ENCODE measurements at regions not wholly inside any gene's neighbourhood (a gene's known extent, or its start where the extent isn't known, plus 50 kb on each side); places are given as distances from the start of the nearest gene placed in this dataset.

DNA sequence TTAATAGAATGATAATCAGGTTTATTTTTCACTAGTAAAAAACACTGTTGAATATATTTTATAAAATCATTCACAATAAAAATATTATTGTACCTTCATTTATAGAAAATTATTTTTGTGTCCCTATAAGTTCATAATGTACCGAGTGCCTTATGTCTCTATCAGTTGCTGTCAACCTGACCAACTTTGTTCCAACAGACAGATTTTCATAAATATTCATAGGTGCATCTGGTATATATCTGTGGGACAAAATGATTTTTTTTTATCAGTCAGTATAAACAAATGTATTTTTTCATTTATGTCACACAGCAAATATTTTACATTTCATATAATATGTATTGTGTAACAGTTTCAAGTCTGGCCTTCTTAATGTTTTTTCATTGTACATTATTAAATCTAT, 195.9 kb downstream of the HGF start:
- TF ChIP-seq EZH2 (IDR thresholded peaks at IDR 0.05; ENCODE audit: insufficient read depth, poor library complexity, severe bottlenecking) (no peak), EZH2phosphoT487 (IDR thresholded peaks at IDR 0.05; ENCODE audit: insufficient read depth, low read depth) (no peak)
- Histone ChIP-seq H3K36me3 (ENCODE audit: low read depth) (no peaks in the 10 kb centered on the region), H3K79me2 (ENCODE audit: insufficient read depth) (no peaks in the 10 kb centered on the region), H3K4me2 (ENCODE audit: unreplicated experiment) (no peak overlapping the region), H3F3A (ENCODE audit: insufficient read depth) (no peaks in the 10 kb centered on the region), H2AFZ (no peak overlapping the region), H3K27me3 (replicated peaks; ENCODE audit: insufficient read depth) (no peaks in the 10 kb centered on the region), H3K9me3 (ENCODE audit: low read depth) (no peaks in the 10 kb centered on the region), H3K4me1 (ENCODE audit: insufficient read depth) (peaks cover 12% of the 10 kb centered on the region; the same call in 1 of the 2 replicates), H3K9me2 (ENCODE audit: insufficient read depth) (no peaks in the 10 kb centered on the region), H3K27ac (no peak overlapping the region), H4K20me1 (ENCODE audit: insufficient read depth) (no peaks in the 10 kb centered on the region), H3K9ac (no peak overlapping the region), H3K4me3 (no peak overlapping the region)
- WGBS, 2 experiments (ENCODE audit: low coverage in 1 of 2, low lambda C conversion rate in 2 of 2, missing lambda C conversion rate in 2 of 2), result 90 to 91% methylated on average over 1 of the region's 1 CpG
- DNase-seq, result no peak
- in situ Hi-C loops (cut with MboI), result no loop called here

DNA sequence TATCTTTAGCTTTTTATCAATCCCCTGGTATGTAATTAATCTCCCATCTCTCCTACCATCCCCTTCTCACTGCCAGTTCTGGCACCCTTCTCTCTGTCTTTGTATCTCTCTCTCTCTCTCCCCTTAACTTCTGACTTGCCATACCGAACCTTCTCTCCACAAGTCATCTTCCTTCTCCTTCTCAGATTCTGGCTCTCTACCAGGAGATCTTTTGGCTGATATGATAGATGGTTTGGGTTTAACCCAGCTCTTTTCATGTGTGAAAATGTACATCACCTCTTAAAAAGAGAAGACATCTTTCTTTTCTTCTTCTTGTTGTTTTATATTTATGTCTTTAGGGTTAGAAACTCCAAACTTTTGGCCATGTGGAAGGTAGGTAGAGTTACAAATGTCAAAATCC, 196.7 kb downstream of the HGF start:
- Histone ChIP-seq H3K27ac (no peak overlapping the region), H3K4me2 (ENCODE audit: unreplicated experiment) (no peak overlapping the region), H3K36me3 (ENCODE audit: low read depth) (no peaks in the 10 kb centered on the region), H3K27me3 (replicated peaks; ENCODE audit: insufficient read depth) (no peaks in the 10 kb centered on the region), H2AFZ (no peak overlapping the region), H3K9me2 (ENCODE audit: insufficient read depth) (no peaks in the 10 kb centered on the region), H3K4me3 (no peak overlapping the region), H3K9me3 (ENCODE audit: low read depth) (no peaks in the 10 kb centered on the region), H4K20me1 (ENCODE audit: insufficient read depth) (no peaks in the 10 kb centered on the region), H3K79me2 (ENCODE audit: insufficient read depth) (no peaks in the 10 kb centered on the region), H3F3A (ENCODE audit: insufficient read depth) (no peaks in the 10 kb centered on the region), H3K9ac (no peak overlapping the region), H3K4me1 (ENCODE audit: insufficient read depth) (peaks cover 12% of the 10 kb centered on the region; the same call in 1 of the 2 replicates)
- WGBS, 2 experiments (ENCODE audit: low coverage in 1 of 2, low lambda C conversion rate in 2 of 2, missing lambda C conversion rate in 2 of 2), result 81 to 92% methylated on average over 1 of the region's 1 CpG
- no peak for DNase-seq
- no peak for TF ChIP-seq EZH2 (IDR thresholded peaks at IDR 0.05; ENCODE audit: insufficient read depth, poor library complexity, severe bottlenecking)
- in situ Hi-C loops (cut with MboI), result no loop called here

DNA sequence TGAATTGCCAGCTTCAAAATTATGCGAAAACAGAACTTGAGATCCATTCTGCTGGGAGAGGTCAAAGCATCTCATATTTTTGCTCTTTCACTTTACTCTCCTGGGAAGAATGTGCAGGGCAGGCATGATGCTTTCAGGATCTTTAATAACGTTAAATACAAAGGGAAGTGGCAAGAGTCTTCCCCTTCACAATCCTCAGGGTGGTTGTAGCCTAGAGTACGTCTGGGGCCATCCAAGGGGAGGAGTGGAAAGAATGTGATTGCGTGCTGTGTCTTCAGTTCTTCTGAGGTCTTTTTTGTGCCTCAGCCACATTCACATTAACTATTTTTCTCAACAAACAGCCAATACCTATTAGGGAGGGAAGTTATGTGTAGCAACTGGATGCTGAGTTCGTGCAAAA, 207.3 kb downstream of the HGF start:
- no peaks in the 10 kb centered on the region for H3K9me2 ChIP-seq (ENCODE audit: insufficient read depth)
- no peak overlapping the region for H3K9ac ChIP-seq
- H3K27ac ChIP-seq, result no peak overlapping the region
- H3K36me3 ChIP-seq (ENCODE audit: low read depth), result no peaks in the 10 kb centered on the region
- no peaks in the 10 kb centered on the region for H3K4me1 ChIP-seq (ENCODE audit: insufficient read depth)
- H2AFZ ChIP-seq, result no peak overlapping the region
- no peaks in the 10 kb centered on the region for H3K9me3 ChIP-seq (ENCODE audit: low read depth)
- 72 to 73% methylated on average over 5 of the region's 5 CpGs for WGBS, 2 experiments (ENCODE audit: low coverage in 1 of 2, low lambda C conversion rate in 2 of 2, missing lambda C conversion rate in 2 of 2)
- no peak overlapping the region for H3K4me3 ChIP-seq
- H3K79me2 ChIP-seq (ENCODE audit: insufficient read depth), result no peaks in the 10 kb centered on the region
- no peaks in the 10 kb centered on the region for H3K27me3 ChIP-seq (replicated peaks; ENCODE audit: insufficient read depth)
- in situ Hi-C loops (cut with MboI), result no loop called here
- H4K20me1 ChIP-seq (ENCODE audit: insufficient read depth), result no peaks in the 10 kb centered on the region
- DNase-seq, result no peak
- no peak overlapping the region for H3K4me2 ChIP-seq (ENCODE audit: unreplicated experiment)
- no peaks in the 10 kb centered on the region for H3F3A ChIP-seq (ENCODE audit: insufficient read depth)
- TF ChIP-seq EZH2phosphoT487 (IDR thresholded peaks at IDR 0.05; ENCODE audit: insufficient read depth, low read depth), result no peak
- no peak for TF ChIP-seq EZH2 (IDR thresholded peaks at IDR 0.05; ENCODE audit: insufficient read depth, poor library complexity, severe bottlenecking)

DNA sequence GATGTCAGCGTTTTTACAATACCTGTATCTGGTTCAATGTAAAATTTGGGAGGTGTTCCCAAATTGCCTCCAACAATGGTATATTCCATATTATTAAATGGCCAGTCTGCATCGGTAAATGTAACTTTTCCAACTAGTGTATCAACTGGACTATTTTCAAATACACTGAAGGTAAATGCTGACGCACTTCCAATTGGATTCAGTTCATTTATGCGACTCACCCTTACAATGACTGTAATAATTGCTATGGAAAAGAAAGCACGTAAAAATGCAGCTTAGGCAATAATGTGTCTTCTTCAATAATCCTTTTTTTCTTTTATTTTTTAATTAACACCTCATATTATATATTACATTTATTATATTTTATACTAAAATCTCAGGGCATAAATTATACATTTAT, 209.1 kb downstream of the HGF start:
- no peaks in the 10 kb centered on the region for H3K9me3 ChIP-seq (ENCODE audit: low read depth)
- no peak overlapping the region for H3K9ac ChIP-seq
- 93 to 94% methylated on average over 5 of the region's 5 CpGs for WGBS, 2 experiments (ENCODE audit: low coverage in 1 of 2, low lambda C conversion rate in 2 of 2, missing lambda C conversion rate in 2 of 2)
- H3F3A ChIP-seq (ENCODE audit: insufficient read depth), result no peaks in the 10 kb centered on the region
- H3K4me3 ChIP-seq, result no peak overlapping the region
- H3K4me2 ChIP-seq (ENCODE audit: unreplicated experiment), result no peak overlapping the region
- H3K27me3 ChIP-seq (replicated peaks; ENCODE audit: insufficient read depth), result no peaks in the 10 kb centered on the region
- no peaks in the 10 kb centered on the region for H3K36me3 ChIP-seq (ENCODE audit: low read depth)
- in situ Hi-C loops (cut with MboI), result no loop called here
- H3K79me2 ChIP-seq (ENCODE audit: insufficient read depth), result no peaks in the 10 kb centered on the region
- no peaks in the 10 kb centered on the region for H3K9me2 ChIP-seq (ENCODE audit: insufficient read depth)
- H3K27ac ChIP-seq, result no peak overlapping the region
- no peak overlapping the region for H2AFZ ChIP-seq
- no peaks in the 10 kb centered on the region for H4K20me1 ChIP-seq (ENCODE audit: insufficient read depth)
- H3K4me1 ChIP-seq (ENCODE audit: insufficient read depth), result no peaks in the 10 kb centered on the region
- DNase-seq, result no peak
- TF ChIP-seq EZH2phosphoT487 (IDR thresholded peaks at IDR 0.05; ENCODE audit: insufficient read depth, low read depth) (no peak), EZH2 (IDR thresholded peaks at IDR 0.05; ENCODE audit: insufficient read depth, poor library complexity, severe bottlenecking) (no peak)

DNA sequence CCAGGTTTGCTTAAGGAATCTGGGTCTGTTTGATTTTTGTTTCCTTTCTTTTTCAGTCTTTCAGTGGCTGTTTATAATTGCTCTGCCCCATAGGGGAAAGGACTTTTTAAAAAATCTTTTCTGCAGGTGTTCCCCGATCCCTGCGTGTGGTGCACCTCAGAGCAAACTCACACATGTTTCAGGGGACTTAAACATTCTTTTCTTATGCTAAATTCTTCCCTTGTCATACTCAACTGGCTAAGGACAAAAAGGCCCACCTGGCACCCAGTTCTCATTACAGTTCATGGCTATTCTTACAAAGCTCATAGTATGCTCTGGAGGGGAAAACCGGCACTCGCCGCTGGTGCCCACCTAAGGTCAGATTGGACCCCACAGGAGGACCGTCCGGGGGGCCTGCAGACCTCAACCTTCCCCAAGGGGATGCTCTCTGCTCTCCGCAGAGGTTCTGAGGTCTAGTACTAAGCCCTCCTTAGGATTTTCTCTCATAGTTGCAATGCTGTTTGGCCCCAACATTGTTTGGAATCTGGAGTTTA, 220.3 kb downstream of the HGF start:
- 91% methylated on average over 8 of the region's 8 CpGs for WGBS, 2 experiments (ENCODE audit: low coverage in 1 of 2, low lambda C conversion rate in 2 of 2, missing lambda C conversion rate in 2 of 2)
- Histone ChIP-seq H3K79me2 (ENCODE audit: insufficient read depth) (no peaks in the 10 kb centered on the region), H3K9ac (no peak overlapping the region), H3K4me1 (ENCODE audit: insufficient read depth) (no peaks in the 10 kb centered on the region), H3F3A (ENCODE audit: insufficient read depth) (no peaks in the 10 kb centered on the region), H2AFZ (no peak overlapping the region), H3K4me3 (no peak overlapping the region), H3K27ac (no peak overlapping the region), H3K9me3 (ENCODE audit: low read depth) (no peaks in the 10 kb centered on the region), H3K27me3 (replicated peaks; ENCODE audit: insufficient read depth) (no peaks in the 10 kb centered on the region), H3K9me2 (ENCODE audit: insufficient read depth) (no peaks in the 10 kb centered on the region), H3K4me2 (ENCODE audit: unreplicated experiment) (no peak overlapping the region), H3K36me3 (ENCODE audit: low read depth) (no peaks in the 10 kb centered on the region), H4K20me1 (ENCODE audit: insufficient read depth) (no peaks in the 10 kb centered on the region)
- in situ Hi-C loops (cut with MboI), result no loop called here
- TF ChIP-seq EZH2 (IDR thresholded peaks at IDR 0.05; ENCODE audit: insufficient read depth, poor library complexity, severe bottlenecking), result no peak
- no peak for TF ChIP-seq EZH2phosphoT487 (IDR thresholded peaks at IDR 0.05; ENCODE audit: insufficient read depth, low read depth)
- DNase-seq, result no peak
